GM18870 (cell line): ENCODE measurements at regions not wholly inside any gene's neighbourhood (a gene's known extent, or its start where the extent isn't known, plus 50 kb on each side); places are given as distances from the start of the nearest gene placed in this dataset.

Experiments used
- ATAC-seq: cut with Tn5 transposase; IDR thresholded peaks from one replicate; pipeline ENCODE4 v1.9.1; 2021; ENCODE audit warnings: moderate library complexity; ENCODE audit not compliant: unreplicated experiment

DNA sequence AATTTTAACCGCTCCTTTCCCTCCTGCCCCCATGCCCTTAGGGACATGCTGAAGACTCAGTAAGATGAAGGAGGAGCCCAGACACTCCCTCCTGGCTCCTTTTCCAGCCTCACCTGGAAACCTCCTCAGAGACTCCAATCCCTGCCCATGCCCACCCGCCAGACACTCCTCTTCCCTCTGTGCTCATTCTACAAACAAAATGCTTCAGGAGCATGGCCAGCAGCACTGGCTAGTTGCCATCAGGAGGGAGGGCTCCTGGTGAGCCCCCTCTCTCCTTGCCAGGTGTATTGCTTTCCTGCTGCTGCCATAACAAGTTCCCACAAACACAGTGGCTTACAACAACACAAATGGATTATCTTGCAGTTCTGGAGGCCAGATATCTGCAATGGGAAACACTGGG is 126.1 kb downstream of the PSMG1 start:
- no peak for ATAC-seq

- ATAC-seq = no peak
Observed at GRCh38 chr21:39056636-39057035, 126.6 kb downstream of the PSMG1 start.

- no peak for ATAC-seq
Observed at GRCh38 chr21:39055167-39055767, 128.0 kb downstream of the PSMG1 start.

DNA sequence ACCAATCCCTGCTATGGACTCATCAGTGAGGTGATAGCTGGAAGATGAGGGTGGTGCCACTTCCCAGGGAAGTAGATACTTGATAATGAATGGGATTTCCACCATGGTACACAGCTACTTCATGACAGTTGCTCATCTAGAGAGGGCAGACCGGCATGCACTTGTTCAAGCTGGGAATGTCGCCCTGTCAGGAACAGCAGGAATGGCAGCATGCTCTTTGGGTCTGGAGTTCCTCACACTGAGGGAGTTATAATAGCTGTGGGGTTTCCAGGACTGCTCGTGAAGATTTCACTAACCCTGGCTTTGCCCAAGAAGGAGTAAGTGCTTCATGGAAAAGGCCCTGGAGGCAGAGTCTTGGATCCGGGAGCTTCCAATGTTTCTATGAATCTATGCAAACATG is 129.2 kb downstream of the PSMG1 start:
- no peak for ATAC-seq

DNA sequence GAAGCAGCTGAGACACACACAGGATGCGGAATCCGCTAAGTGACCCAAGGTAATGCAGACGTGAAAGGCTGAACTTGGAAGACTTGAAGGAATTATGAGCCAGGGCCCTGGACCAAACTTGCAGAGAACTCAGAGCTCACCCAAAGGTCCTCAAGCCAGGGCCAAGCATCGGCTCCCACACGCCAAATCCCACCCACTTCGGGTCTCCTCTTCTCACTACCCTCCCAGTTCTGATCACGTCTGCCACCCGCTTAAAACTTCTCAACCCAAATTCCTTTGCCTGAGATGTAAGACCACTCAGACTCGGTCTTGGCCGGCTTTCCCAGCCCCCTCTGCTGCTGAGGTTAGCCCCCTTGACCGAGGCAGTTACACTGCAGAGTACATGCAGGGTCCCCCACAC is 130.1 kb downstream of the PSMG1 start:
- no peak for ATAC-seq

DNA sequence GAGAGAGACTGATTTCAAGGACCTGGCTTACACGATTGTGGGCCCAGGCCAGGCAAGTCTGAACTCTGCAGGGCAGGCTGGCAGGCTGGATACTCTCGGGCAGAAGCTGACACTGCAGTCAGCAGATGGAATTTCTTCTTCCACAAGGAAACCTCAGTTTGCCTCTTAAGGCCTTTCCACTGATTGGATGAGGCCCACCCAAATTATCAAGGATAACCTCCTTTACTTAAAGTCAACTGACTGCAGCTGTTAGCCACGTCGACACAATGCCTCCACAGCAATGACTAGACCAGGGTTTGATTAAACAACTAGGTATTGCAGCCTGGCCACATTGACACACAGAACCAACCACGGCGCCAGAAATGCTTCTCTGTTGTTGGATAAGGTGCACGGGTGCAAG is 130.5 kb downstream of the PSMG1 start:
- no peak for ATAC-seq

- no peak for ATAC-seq
Observed at GRCh38 chr21:39051588-39051949, 131.7 kb downstream of the PSMG1 start.

GRCh38 chr21:39050841-39051587 is 132.2 kb downstream of the PSMG1 start:
- no peak for ATAC-seq

- ATAC-seq = no peak
Observed at GRCh38 chr21:39048574-39048973, 134.7 kb downstream of the PSMG1 start.

DNA sequence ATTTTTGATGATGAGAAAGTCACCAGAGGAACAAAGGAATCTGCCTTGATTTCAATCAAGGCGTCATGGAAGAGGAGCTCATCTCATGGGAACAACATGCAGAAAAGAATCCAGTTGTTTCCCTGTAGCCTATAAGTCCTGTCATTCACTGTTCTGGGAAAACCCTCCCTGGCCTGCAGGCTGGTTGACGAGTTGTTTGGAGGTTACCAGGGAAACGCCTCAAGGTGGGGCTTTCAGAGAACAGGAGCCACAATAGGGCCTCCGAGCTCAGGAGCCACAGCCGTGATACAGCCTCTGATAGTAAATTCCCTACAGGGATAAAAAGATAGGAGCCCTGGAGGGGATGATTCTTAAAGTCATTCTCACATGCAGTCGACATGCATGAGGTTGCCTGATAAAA is 135.2 kb downstream of the PSMG1 start:
- no peak for ATAC-seq

- ATAC-seq = no peak
Observed at GRCh38 chr21:39047046-39047445, 136.2 kb downstream of the PSMG1 start.

DNA sequence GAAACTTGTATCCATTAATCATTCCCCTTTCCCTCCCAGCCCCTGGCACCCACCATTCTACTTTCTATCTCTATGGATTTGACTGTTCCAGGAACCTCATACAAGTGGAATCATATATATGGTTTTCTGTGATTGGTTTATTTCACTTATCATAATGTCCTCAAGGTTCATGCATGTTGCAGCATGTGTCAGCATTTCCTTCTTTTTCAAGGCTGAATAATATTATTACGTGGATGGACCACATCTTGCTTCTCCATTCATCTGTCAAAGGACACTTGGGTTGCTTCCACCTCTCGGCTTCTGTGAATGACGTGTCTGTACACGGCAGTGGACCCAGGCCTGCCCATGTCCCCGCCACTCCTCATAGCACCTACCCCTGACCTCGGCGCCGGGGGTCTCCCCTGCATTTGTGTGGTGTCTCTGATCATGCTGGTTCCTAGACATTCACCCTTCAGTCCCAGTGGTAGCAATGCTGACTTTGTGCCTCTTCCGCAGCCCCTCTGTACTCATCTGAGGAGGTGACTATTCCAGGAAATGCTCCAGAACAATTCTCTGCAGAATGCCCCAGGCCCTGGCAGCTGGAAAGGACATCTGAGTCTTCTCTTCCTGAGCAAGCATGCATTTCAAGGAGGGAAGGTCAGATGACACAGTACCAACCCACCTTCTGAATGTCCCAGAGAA is 136.9 kb downstream of the PSMG1 start:
- no peak for ATAC-seq

DNA sequence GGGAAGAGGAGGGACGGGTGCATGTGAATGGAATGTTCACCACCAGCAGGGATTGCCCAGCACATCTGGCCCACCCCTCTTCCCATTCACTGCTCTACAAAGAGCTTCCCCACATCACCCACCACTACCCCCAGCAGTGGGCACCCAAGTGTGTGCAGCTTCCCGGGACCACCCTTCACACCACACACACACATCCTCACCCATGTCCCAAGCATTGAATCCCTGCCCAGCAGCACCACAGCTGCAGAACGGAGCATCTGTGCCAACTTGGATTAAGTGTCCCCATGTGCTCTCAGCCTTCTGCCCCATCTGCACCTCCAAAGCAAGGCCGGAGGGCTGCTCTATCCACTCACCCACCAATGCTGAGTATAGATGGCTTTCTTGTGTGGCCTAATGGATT is 141.4 kb downstream of the PSMG1 start:
- no peak for ATAC-seq

DNA sequence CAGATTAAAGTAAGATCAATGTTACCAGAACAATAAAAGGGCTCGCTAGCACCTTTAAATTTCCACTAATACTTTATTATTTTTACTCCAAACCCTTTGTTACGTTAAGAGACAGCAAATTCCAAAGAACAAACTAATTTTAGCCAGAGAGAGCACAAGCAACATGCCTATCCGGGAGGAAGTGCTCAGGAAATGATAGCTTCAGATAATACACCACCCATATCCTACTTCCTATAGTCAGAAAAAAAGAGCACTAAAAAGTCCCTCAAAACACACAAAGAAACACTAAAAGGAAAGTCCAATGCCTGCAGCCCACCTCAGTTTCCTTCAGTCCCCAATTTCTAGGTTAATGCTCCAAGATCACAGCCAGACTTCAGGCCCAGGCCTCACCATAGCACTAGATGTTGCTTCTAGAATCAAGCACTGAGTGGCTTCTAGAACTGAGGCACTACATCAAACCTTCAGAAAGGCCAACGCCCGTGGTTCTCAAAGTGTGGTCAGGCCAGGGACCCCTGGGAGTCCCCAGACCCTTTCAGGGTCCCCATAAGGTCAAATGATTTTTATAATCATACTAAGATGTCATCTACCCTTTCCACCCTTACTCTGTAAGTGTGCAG is 142.6 kb downstream of the PSMG1 start:
- no peak for ATAC-seq

DNA sequence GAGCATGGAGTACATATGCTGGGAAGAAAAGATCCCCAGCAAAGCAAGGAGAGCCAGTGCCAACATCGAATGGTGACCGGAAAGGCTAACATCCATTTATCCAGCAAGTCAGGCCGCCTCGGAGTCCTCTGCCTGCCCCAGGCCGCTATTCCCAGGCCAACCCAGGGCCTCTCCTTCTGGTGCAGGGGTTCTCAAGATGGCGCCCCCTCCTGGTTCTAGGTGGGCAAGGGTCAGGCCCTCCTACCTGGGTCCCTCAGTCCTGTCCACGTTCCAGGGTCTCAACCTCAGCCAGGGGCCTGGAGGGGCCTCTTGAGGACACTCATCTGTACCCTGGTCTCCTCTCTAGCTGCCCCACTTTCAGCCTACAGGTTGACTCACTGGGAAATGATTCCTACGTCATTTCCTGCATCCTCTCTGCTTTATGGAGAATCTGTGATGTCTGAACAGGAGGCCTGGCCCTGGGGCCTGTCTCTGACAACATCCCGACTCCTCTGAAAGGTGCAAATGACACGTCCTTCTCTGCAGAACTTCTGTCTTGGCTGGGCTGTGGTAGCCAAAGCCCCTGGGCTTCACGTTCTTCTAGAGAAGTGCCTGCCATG is 145.3 kb downstream of the PSMG1 start:
- ATAC-seq = no peak

GRCh38 chr21:39036581-39036980 is 146.7 kb downstream of the PSMG1 start:
- ATAC-seq = no peak

GRCh38 chr21:39034590-39035536 is 148.4 kb downstream of the PSMG1 start:
- no peak for ATAC-seq

GRCh38 chr21:39033878-39034589 is 149.2 kb downstream of the PSMG1 start:
- no peak for ATAC-seq
